ENCODE measurements at regions not wholly inside any gene's neighbourhood (a gene's known extent, or its start where the extent isn't known, plus 50 kb on each side); places are given as distances from the start of the nearest gene placed in this dataset.

GRCh38 chr11:109762546-109762945, 330.6 kb upstream of the ZC3H12C start:
- TF ChIP-seq CTCF (conservative IDR thresholded peaks at IDR 0.05 in 1 of 2, IDR thresholded peaks at IDR 0.05 in 1 of 2; ENCODE audit: extremely low read depth in 1 of 2, insufficient read depth in 1 of 2, low read depth in 1 of 2, low read length in 2 of 2): no peak
- TF ChIP-seq EZH2 (IDR thresholded peaks at IDR 0.05; ENCODE audit: borderline replicate concordance, low read length): no peak
